CD4-positive, alpha-beta T cell treated with Interleukin-17A for 4 hours (primary cell): ENCODE measurements at regions not wholly inside any gene's neighbourhood (a gene's known extent, or its start where the extent isn't known, plus 50 kb on each side); places are given as distances from the start of the nearest gene placed in this dataset.

Experiments
- DNase-seq: peaks from one replicate; pipeline ENCODE4 v3.0.0-alpha.2; 2020; ENCODE audit warnings: mixed read lengths

GRCh38 chr3:28171962-28172361 lies 69.5 kb upstream of the CMC1 start:
- no peak for DNase-seq

DNA sequence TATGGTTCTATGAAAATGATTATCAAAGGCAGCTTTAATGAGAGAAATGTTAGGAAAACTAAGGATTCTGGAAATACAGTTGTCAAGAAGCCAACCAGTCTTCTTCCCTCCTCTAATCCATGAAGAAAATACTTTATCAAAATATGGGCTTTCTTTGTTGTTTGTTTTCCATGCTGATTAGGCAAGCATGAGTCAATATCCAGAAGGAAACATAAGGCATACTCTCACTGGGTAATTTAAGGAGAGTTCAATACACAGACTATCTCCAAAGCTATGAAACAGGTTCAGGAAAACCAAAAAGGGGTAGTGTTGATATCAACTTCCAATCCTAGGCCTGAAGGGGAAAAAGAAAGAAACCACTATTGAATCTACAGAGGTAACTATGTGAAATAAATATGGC lies 68.7 kb upstream of the CMC1 start:
- DNase-seq, result no peak

DNA sequence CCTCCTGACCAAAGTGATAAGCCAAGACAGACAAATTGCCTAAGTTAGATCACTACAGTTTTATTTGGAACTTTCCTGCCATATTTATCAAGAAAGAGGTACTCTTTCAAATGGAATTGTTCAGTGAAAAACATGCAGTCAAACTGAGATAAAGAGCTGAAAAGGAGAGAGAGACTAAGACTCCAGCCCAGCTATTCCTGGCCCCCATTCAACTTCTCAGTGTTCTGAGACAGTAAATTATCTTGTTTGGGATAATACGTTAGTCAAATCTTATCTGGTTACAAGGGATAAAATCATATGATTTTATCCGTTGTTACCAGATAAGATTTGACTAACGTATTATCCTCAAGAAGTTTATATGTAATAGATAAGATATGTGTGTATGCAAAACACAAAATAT lies 67.6 kb upstream of the CMC1 start:
- no peak for DNase-seq

- no peak for DNase-seq
Observed at GRCh38 chr3:28186748-28187147, 54.7 kb upstream of the CMC1 start.

- no peak for DNase-seq
Observed at GRCh38 chr3:28188686-28189085, 52.7 kb upstream of the CMC1 start.

DNA sequence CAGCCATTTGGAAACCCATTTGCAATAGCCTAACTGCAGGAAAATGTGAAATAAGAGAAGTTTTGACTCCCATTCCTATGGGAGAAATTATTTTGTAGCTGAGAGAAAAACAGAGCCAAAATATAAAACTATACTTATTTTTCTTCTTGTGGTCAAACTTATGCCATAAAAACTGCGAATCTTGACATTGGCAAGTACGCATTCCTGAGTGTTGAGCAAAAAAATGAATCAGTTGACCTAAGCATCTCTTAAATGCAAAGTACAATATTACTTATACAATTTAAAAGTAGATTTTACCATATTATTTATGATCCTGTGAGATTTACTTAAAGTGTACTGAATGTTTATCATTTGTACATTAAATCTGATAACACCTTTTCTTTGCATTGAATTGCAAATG lies 50.1 kb upstream of the CMC1 start:
- no peak for DNase-seq
